GM12878 (cell line): ENCODE measurements at regions not wholly inside any gene's neighbourhood (a gene's known extent, or its start where the extent isn't known, plus 50 kb on each side); places are given as distances from the start of the nearest gene placed in this dataset.
"Not testable (repeated sequence)": the region's sequence is repeated elsewhere in the genome, so short reads cannot be mapped to it uniquely, and the experiment has no call there.

Experiments
- ATAC-seq: fragments of 200-7000 bp; cut with Tn5 transposase; 3 replicates; pipeline ENCODE4 v1.9.1; 2020; ENCODE audit warnings: mild to moderate bottlenecking, moderate library complexity
- BruUV-seq: library from RNA; stranded (reverse); fragments of 400-500 nt; replicated peaks from 2 replicates; lab custom pipeline; 2021; lab: Mats Ljungman, UMichigan
- CTCF ChIA-PET: fragments of 300-600 bp; sonication (Branson Sonifier 250); formaldehyde crosslinking; extraction: SDS; loops from one replicate; lab custom pipeline; 2021; ENCODE audit warnings: inconsistent platforms; lab: Yijun Ruan, JAX
- POLR2A ChIA-PET: fragments of 350-600 bp; formaldehyde crosslinking; extraction: SDS; loops from one replicate; lab custom pipeline; 2021; ENCODE audit warnings: inconsistent platforms; lab: Charles Lee
- RAD21 ChIA-PET: fragments of 300-600 bp; sonication (Branson Sonifier 250); formaldehyde crosslinking; loops from one replicate; lab custom pipeline; 2023; ENCODE audit warnings: antibody characterized with exemption; ENCODE audit not compliant: unreplicated experiment; lab: Charles Lee
- SMC1A ChIA-PET: fragments of 300-600 bp; sonication (Branson Sonifier 250); formaldehyde crosslinking; loops from one replicate; lab custom pipeline; 2023; ENCODE audit not compliant: unreplicated experiment, uncharacterized antibody; lab: Charles Lee
- DNase-seq: peaks from one replicate; pipeline ENCODE4 v3.0.0-alpha.2; 2011; ENCODE audit warnings: low read depth, low spot score
- FAIRE-seq: peaks from 3 replicates; lab custom pipeline; 2011; peaks lifted over from hg19 to GRCh38; lab: Jason Lieb, UNC
- H2AFZ ChIP-seq: 2 replicates; pipeline ENCODE4 v1.6.0; 2011; ENCODE audit warnings: low read depth, low read length, control low read depth; ENCODE audit not compliant: control insufficient read depth
- H3K27ac ChIP-seq: 2 replicates; pipeline ENCODE4 v1.5.1; 2011; ENCODE audit warnings: control low read depth; ENCODE audit not compliant: control insufficient read depth, insufficient read depth
- H3K27me3 ChIP-seq, 2 experiments: replicated peaks in 1 of 2; 2 replicates each; pipeline versions ENCODE4 v1.6.0 to v1.6.1; 2011; ENCODE audit warnings: low read length in 1 of 2; ENCODE audit not compliant: control insufficient read depth in 2 of 2, insufficient read depth in 2 of 2
- H3K36me3 ChIP-seq, 2 experiments: 2 replicates each; pipeline ENCODE4 v1.5.1; 2011; ENCODE audit warnings: low read length in 1 of 2; ENCODE audit not compliant: control insufficient read depth in 2 of 2, insufficient read depth in 2 of 2
- H3K4me1 ChIP-seq: 2 replicates; pipeline ENCODE4 v1.6.1; 2011; ENCODE audit warnings: mild to moderate bottlenecking, low read length, moderate library complexity, mixed read lengths; ENCODE audit not compliant: control insufficient read depth, insufficient read depth
- H3K4me2 ChIP-seq: 2 replicates; pipeline ENCODE4 v1.6.0; 2011; ENCODE audit warnings: control low read depth; ENCODE audit not compliant: control insufficient read depth, insufficient read depth
- H3K4me3 ChIP-seq: fragments of 200-600 bp; sonication (generic); 2 replicates; pipeline ENCODE4 v1.5.1; 2016
- H3K79me2 ChIP-seq: 2 replicates; pipeline ENCODE4 v1.6.0; 2011; ENCODE audit warnings: low read length; ENCODE audit not compliant: control insufficient read depth, insufficient read depth
- H3K9ac ChIP-seq: 2 replicates; pipeline ENCODE4 v1.8.0; 2011; ENCODE audit warnings: low read length, control low read depth, mixed read lengths; ENCODE audit not compliant: control insufficient read depth, insufficient read depth
- H3K9me3 ChIP-seq: replicated peaks from 3 replicates; pipeline ENCODE4 v1.5.1; 2011; ENCODE audit warnings: mild to moderate bottlenecking, low read length; ENCODE audit not compliant: control insufficient read depth, insufficient read depth
- H4K20me1 ChIP-seq: 2 replicates; pipeline ENCODE4 v1.6.0; 2011; ENCODE audit not compliant: control insufficient read depth, insufficient read depth
- BRCA1 ChIP-seq: IDR thresholded peaks from 2 replicates; pipeline ENCODE4 v1.6.1; 2011; ENCODE audit warnings: low read depth, low read length, improper control_type of control experiment
- CBFB ChIP-seq: IDR thresholded peaks from 2 replicates; pipeline ENCODE4 v1.6.1; 2016; ENCODE audit warnings: antibody characterized with exemption, low read depth
- CBX5 ChIP-seq: sonication (generic); IDR thresholded peaks from 2 replicates; pipeline ENCODE4 v1.6.1; 2016; ENCODE audit warnings: low read depth, moderate library complexity, mild to moderate bottlenecking, inconsistent platforms
- POLR2AphosphoS2 ChIP-seq: IDR thresholded peaks from 2 replicates; pipeline ENCODE4 v1.6.1; 2011; ENCODE audit warnings: low read depth, mild to moderate bottlenecking, low read length, improper control_type of control experiment, moderate library complexity
- TCF7 ChIP-seq: IDR thresholded peaks from 2 replicates; pipeline ENCODE4 v1.6.1; 2014; ENCODE audit warnings: antibody characterized with exemption, borderline replicate concordance
- USF1 ChIP-seq: IDR thresholded peaks from 2 replicates; pipeline ENCODE4 v1.6.1; 2011; ENCODE audit warnings: borderline replicate concordance, low read depth, mild to moderate bottlenecking, moderate library complexity, mixed read lengths, low read length; ENCODE audit not compliant: insufficient read depth; ENCODE audit errors: extremely low read length
- ZNF207 ChIP-seq: fragments of 450-650 bp; IDR thresholded peaks from 2 replicates; pipeline ENCODE4 v1.6.1; 2014; ENCODE audit warnings: antibody characterized with exemption, mild to moderate bottlenecking, borderline replicate concordance
- ZNF274 ChIP-seq: IDR thresholded peaks from one replicate; pipeline ENCODE4 v1.8.0; 2011; ENCODE audit not compliant: insufficient read length, insufficient read depth
- WGBS: methylation state at CpG from one replicate; pipeline ENCODE4 v1.1.6; 2016; ENCODE audit warnings: low lambda C conversion rate; ENCODE audit not compliant: insufficient replicate concordance, insufficient coverage; ENCODE audit errors: missing lambda C conversion rate; 5-methylcytosine and 5-hydroxymethylcytosine counted together
- in situ Hi-C: fragments of 300-500 bp; cut with MboI; formaldehyde crosslinking; loops from 9 replicates; pipeline ENCODE4 v1.14.3; 2018; ENCODE audit warnings: mixed read lengths
- intact Hi-C: fragments of 100-400 bp; cut with micrococcal nuclease; formaldehyde crosslinking; loops from one replicate; pipeline ENCODE4 v1.14.2; 2022; ENCODE audit not compliant: unreplicated experiment

- no peaks in the 10 kb centered on the region for H3K27me3 ChIP-seq
- RAD21 ChIA-PET: no interaction called here
- no peaks in the 10 kb centered on the region for H4K20me1 ChIP-seq
- ATAC-seq (no peak), FAIRE-seq (no peak), DNase-seq (no peak)
- intact Hi-C loops (no loop called here), in situ Hi-C loops (no loop called here)
- H2AFZ ChIP-seq: no peak overlapping the region
- 24% methylated on average over 7 of the region's 7 CpGs for WGBS
- POLR2A ChIA-PET: no interaction called here
- SMC1A ChIA-PET: no interaction called here
- H3K9ac ChIP-seq: no peak overlapping the region
- no peaks in the 10 kb centered on the region for H3K36me3 ChIP-seq
- CTCF ChIA-PET: no interaction called here
- H3K4me3 ChIP-seq: no peak overlapping the region
- TF ChIP-seq CBFB (no peak), ZNF274 (no peak), USF1 (no peak), POLR2AphosphoS2 (no peak), TCF7 (no peak), CBX5 (no peak), ZNF207 (no peak), BRCA1 (no peak)
- H3K4me2 ChIP-seq: no peak overlapping the region
- no peaks in the 10 kb centered on the region; the same call in 1 of the 2 replicates for H3K4me1 ChIP-seq
- BruUV-seq: no TSS peak
- H3K27ac ChIP-seq: no peak overlapping the region
- no peaks in the 10 kb centered on the region for H3K79me2 ChIP-seq
- no peaks in the 10 kb centered on the region; the same call in 2 of the 3 replicates for H3K9me3 ChIP-seq
Measured at GRCh38 chr16:5214466-5214865, 116.9 kb upstream of the EEF2KMT start.

GRCh38 chr16:5212501-5212900, 114.9 kb upstream of the EEF2KMT start:
- H2AFZ ChIP-seq, intact Hi-C loops, SMC1A ChIA-PET, H3K4me3 ChIP-seq, BruUV-seq, in situ Hi-C loops, H3K27me3 ChIP-seq, H3K79me2 ChIP-seq, H3K4me2 ChIP-seq, RAD21 ChIA-PET, H3K4me1 ChIP-seq, ATAC-seq, FAIRE-seq, CTCF ChIA-PET, H3K9me3 ChIP-seq, H3K9ac ChIP-seq, DNase-seq, H3K36me3 ChIP-seq, H4K20me1 ChIP-seq, POLR2A ChIA-PET, H3K27ac ChIP-seq: not testable (repeated sequence)
- WGBS: 18% methylated on average over 5 of the region's 5 CpGs
